Stimulated activated CD8-positive, alpha-beta memory T cell treated with anti-CD3 and anti-CD28 coated beads, Interleukin-15, amount 100 ng/mL, for 1 hour (primary cell): ENCODE measurements at regions not wholly inside any gene's neighbourhood (a gene's known extent, or its start where the extent isn't known, plus 50 kb on each side); places are given as distances from the start of the nearest gene placed in this dataset.

Experiments used
- DNase-seq: peaks from one replicate; pipeline ENCODE4 v3.0.0-alpha.2; 2020; ENCODE audit warnings: low read depth

DNA sequence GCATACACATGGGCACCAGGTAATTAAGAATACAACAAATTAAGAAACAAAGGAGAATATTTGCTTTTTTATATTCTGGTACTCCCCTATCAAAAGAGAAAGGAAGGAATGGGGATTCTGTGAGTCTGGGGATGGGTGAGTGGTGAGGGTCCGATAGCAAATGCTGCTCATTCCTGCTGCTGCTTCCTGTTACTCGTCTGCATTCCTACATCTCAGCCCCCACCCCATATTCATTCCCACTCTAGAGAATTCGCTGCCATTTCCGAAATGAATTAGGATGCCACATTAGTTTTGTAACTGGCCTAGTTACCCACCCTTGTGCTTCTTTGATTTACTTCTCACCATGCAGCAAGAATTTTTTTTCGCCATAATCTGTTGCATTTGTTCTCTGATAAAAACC lies 1905.3 kb upstream of the PIK3C3 start:
- DNase-seq, result no peak

DNA sequence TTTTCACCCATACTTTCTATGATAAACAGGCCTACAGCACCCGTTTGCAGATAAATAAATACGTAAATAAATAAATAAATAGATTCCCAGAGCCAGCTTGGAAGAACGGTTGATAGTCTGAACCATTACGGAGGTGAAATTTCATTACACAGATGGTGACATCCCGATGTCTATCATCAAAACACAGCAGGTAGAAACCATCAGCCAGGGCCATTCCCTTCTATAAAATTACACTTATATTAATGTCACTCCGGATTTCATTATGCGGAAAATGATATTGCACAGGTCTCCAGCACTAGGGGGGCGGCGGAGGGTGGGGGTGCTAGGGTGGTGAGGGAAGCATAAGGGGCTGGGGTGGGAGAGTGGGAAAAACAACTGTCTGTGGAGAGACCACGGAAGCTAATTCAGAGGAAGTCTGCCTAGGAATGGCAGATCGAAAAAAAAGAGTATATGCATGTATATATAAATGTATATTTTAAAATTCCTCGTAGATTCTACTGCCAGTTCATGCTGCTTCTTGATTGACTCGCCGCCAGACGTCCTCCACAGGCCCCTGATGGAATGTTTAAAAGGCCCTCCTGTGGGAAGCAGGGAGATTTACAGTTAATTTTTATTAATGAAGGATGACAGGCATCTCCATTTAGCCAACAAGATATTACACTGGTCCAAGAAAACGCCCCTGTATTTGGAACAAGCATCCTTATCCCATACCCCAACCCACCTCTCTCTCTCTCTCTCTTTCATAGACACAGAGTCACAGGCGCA lies 1906.0 kb upstream of the PIK3C3 start:
- no peak for DNase-seq

DNA sequence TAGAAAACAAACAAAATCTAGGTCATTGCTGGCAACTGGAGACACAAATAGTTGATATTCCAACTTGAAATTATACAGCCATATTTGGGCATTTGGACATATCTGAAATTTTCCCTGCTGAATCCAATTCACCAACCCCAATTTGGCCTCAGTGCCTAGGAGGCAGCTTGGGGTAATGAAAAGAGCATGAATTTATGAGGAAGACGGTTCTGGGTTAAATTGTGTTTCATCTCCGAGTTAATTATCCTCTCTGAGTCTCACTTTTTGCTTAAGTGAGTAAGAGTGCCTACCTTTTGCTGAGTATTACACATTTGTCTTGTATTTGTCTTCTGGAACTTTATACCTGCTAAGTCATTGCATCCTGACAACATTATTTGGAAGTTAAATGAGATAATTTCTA lies 1906.8 kb upstream of the PIK3C3 start:
- no peak for DNase-seq

GRCh38 chr18:40046596-40046995 lies 1908.4 kb upstream of the PIK3C3 start:
- DNase-seq, result no peak

DNA sequence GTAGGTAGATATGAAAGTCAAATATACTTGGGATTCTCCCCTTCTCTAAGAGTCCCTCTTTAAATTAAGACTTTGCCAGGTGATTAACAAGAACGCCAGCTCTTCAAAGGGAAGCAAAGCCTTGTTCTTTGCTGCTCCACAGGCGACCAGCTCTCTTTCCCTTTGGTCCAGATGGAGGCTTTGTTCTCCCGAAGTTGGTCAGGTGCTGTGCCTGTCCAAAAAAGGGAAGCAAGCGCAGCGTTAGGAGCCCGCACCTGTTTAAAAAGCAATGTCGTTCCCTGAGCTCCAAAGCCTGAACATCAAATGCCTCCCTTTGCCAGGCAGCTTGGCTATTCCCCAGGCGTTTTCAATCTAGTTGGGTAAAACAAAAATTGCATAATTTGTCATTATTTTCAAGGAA lies 1913.1 kb upstream of the PIK3C3 start:
- DNase-seq, result no peak

GRCh38 chr18:40040574-40040973 lies 1914.5 kb upstream of the PIK3C3 start:
- no peak for DNase-seq

GRCh38 chr18:40037356-40037755 lies 1917.7 kb upstream of the PIK3C3 start:
- DNase-seq, result no peak

DNA sequence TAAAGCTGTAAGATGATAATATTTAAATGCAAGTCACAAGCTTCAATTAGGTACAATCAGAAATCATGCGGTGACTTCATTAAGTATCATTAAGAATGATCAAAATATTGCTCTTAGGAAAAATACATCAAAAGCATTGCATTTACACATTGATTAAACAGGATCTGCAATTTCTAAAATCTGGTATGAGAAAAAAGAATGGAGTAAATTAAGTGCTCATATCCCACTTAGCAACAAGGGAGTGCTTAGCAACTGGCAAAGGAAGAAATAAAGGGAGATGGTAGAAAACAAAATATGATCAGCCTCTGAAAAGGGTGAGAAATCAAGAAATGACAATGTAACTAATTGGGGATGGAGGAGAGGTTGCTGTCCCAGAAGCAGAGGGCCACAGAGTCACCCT lies 1918.2 kb upstream of the PIK3C3 start:
- DNase-seq, result no peak

DNA sequence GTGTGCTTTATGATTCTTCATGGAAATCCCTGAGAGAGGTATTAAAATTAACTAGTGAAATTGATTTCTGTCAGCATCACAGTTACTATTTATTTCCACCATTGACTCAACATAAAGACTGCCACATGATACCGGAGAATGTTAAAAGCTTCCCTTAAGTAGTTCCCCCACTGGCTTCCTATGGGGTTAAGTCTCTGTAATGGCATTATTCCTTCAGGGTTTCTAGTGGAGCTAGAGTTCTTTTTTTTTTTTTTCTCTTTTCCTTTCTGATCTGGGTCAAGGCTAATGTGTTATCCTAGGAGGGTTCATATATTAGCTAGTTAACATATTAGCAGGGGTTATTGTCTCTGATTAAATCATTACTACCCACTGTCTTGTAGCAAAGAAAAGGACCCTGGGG lies 1919.1 kb upstream of the PIK3C3 start:
- DNase-seq, result no peak

DNA sequence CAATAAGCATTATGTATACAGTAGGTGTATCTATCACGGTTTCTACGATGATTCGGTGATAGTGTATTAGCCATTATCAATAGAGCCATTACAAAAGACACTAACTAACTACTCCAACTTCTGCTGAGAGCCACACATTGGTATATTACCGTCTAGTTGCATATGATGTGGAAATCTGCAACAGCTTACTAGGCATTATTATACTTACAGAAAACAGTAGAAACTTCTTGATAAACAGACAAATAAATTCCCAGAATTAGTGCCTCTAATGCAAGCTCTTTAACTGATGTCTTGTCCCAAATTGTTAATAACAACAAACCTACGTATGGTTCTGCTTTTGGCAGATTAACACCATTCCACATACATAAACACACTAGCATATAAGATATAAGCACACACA lies 1923.0 kb upstream of the PIK3C3 start:
- DNase-seq, result no peak

DNA sequence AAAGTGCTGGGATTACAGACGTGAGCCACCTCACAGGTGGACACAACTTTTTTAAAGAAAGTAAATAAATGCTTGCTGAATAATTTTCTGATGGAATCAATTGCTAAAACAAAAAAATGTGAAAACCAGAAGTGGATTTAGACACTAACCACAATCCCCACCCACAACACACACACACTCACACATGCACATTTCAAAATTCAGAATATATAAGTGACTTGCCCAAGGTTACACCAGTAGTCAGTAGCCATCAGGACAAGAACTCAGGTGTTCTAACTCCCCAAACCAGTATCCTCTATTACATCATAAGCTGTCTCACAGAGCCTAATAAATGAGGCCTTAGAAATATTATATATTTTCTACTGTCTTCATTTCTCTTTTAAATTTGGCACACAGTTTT lies 1923.6 kb upstream of the PIK3C3 start:
- DNase-seq, result no peak

- no peak for DNase-seq
Measured at GRCh38 chr18:40019797-40020392, 1935.1 kb upstream of the PIK3C3 start.

DNA sequence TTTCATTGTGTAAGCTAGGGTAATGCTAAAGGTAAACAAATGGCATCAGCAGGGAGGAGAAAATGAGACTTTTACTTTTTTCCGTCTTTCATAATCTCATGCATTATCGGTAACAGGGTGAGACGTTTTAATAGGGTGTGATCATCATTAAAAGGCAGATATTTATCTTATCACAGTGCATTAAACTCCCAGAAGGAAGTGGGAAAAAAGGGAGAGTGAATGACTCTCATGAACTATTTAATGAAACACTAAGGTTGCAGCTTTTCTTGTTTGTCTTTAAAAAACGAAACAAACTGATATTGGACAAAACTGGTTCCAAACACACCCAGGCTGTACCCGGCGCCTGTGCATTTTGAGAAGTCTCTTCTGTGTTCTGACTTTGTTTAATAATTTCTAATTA lies 1936.8 kb upstream of the PIK3C3 start:
- no peak for DNase-seq

DNA sequence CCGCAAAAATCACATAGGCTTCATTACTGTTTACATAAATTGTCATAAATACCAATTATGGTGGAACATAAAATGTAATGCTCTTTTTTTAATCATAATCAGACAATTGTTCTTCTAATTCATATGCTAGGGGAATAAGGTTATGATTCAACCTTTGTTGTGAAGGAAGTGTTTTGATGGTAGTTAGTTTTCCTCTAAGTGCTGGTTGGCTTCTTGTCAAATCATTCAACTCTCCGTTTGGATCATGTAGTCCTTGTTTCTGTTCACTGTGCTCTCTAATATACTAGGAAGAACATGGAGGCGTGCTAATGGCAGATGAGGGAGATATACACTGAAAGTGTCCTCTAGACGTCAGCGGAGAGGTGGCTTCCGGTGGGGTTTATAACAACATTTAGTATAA lies 1938.0 kb upstream of the PIK3C3 start:
- DNase-seq, result no peak

GRCh38 chr18:40016405-40016804 lies 1938.6 kb upstream of the PIK3C3 start:
- no peak for DNase-seq

GRCh38 chr18:40013001-40013609 lies 1941.9 kb upstream of the PIK3C3 start:
- DNase-seq, result no peak

GRCh38 chr18:40011201-40011600 lies 1943.8 kb upstream of the PIK3C3 start:
- DNase-seq, result no peak

DNA sequence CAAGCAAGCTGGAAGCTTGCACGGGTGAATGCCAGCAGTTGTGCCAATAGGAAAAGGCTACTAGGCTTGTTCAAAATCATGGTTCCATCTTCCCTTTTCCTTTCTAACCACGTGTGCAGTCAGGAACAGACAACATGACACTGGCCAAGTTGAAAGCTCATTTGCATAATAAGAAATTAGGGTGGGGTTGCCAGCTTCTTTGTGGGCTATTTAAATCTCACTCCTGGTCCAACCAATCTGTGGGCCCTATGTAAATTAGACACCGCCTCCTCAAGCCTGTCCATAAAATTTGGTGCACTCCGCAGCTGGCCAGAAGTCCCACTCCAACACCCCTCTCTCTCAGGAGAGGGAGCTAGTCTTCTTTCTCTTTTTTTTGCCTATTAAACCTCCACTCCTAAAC lies 1948.4 kb upstream of the PIK3C3 start:
- no peak for DNase-seq

GRCh38 chr18:40004246-40004645 lies 1950.8 kb upstream of the PIK3C3 start:
- no peak for DNase-seq

DNA sequence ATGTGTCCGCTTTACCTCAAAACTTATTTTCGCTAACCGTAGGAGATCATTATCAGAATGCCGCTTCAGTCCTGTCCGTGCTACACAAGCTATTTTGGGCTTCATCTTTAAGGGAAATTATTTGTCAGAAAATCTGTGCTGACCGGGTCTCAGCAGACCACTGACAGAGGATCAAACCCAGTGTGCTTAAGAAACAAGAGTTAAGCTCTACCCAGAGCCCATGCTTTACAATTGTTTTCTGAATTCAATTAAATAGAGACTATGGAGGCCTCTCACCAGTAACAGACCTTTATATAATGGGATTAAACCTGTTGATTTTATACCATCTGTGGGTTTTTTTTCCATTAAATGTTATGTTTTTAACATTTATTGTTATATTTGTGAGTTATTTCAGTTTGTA lies 1956.7 kb upstream of the PIK3C3 start:
- no peak for DNase-seq

DNA sequence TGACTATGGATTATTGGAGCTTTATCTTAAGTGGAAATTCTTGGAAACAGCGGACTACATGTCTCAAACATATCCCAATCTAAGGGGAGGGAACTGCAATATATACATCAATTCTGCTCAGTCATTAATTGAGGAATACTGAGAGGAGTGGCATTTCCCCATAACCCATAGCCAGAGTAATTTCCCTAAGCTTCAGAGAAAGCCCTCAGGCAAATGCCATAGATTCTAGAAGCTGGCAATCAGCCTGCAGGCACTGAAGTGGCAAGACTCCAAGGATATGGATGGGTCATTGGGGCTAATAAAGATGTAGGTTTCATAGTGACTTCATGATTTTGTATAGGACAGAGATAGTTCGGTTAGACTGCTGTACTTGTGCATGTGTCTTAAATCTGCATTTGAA lies 1960.5 kb upstream of the PIK3C3 start:
- DNase-seq, result no peak

DNA sequence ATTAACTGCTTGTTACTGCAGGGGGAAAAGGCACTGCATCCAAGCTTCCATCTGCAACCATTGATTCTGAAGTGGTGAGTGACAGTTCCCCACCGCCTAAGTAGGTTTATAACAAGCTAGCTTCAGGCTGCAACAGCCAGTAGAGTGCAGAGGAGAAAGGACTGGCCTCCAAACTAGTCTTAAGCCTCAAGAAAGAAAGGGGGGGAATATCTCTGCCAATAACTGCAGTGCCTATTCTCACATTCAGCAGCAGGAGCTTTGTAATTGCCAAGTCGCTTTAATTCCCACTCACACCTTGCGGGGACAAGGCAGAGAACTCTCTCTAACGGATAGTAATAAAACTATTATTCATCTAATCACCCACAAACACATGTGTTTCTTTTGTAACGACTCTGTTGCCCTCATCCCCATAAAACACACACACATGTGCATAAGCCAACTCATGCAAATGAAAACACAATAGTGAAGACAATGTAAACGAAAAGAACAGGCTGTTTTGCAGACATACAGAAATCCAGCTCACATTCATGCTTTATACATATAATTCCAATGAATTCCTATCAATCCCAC lies 1963.3 kb upstream of the PIK3C3 start:
- no peak for DNase-seq

DNA sequence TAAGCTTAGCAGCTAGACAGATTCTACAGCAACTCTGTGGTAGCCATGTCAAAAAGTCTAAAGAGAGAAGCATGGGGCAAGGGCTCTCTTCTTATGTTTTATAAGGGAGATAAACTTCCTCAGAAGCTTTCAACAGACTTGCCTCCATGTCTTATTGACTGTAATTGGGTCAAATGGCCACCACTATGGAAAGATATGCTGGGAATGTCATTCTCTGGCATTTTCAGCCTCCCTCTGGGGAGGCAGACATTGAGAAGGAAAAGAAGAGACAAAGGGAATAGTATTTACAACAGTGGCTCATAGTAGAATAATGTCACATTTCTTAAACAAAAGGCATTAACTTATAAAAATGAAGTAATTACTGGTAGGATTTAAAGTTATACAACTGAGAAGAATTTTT lies 1964.5 kb upstream of the PIK3C3 start:
- DNase-seq, result no peak
